Activated T-cell treated with anti-CD3 and anti-CD28 coated beads, Interleukin-2, amount 50 U/mL, for 24 hours (primary cell): ENCODE measurements at regions not wholly inside any gene's neighbourhood (a gene's known extent, or its start where the extent isn't known, plus 50 kb on each side); places are given as distances from the start of the nearest gene placed in this dataset.

Experiments used
- DNase-seq: peaks from one replicate; pipeline ENCODE4 v3.0.0-alpha.2; 2020
- H3K27ac Mint-ChIP-seq: 2 replicates; pipeline ENCODE4 v1.8.0; 2020; ENCODE audit warnings: mild to moderate bottlenecking, mixed read lengths
- H3K27me3 Mint-ChIP-seq: 2 replicates; pipeline ENCODE4 v1.8.0; 2020; ENCODE audit warnings: mixed read lengths
- H3K36me3 Mint-ChIP-seq: 2 replicates; pipeline ENCODE4 v1.8.0; 2020; ENCODE audit warnings: low read depth, mixed read lengths
- H3K4me1 Mint-ChIP-seq: 2 replicates; pipeline ENCODE4 v1.8.0; 2020; ENCODE audit warnings: low read depth, mixed read lengths
- H3K4me3 Mint-ChIP-seq: 2 replicates; pipeline ENCODE4 v1.8.0; 2020; ENCODE audit warnings: mild to moderate bottlenecking, moderate library complexity, mixed read lengths
- H3K9me3 Mint-ChIP-seq: 2 replicates; pipeline ENCODE4 v1.8.0; 2020; ENCODE audit warnings: mixed read lengths

GRCh38 chr6:14258117-14258516 is 140.5 kb downstream of the CD83 start:
- Mint-ChIP-seq H3K27ac (no peak overlapping the region), H3K36me3 (no peaks in the 10 kb centered on the region), H3K9me3 (peaks cover 2% of the 10 kb centered on the region), H3K4me3 (no peak overlapping the region), H3K4me1 (peaks cover 7% of the 10 kb centered on the region), H3K27me3 (no peaks in the 10 kb centered on the region)
- no peak for DNase-seq

- peaks cover 5% of the 10 kb centered on the region for H3K9me3 Mint-ChIP-seq
- H3K27me3 Mint-ChIP-seq, result no peaks in the 10 kb centered on the region
- DNase-seq, result no peak
- no peak overlapping the region for H3K4me3 Mint-ChIP-seq
- no peak overlapping the region for H3K27ac Mint-ChIP-seq
- peaks cover 7% of the 10 kb centered on the region for H3K4me1 Mint-ChIP-seq
- no peaks in the 10 kb centered on the region for H3K36me3 Mint-ChIP-seq
Observed at GRCh38 chr6:14258695-14259593, 141.4 kb downstream of the CD83 start.

DNA sequence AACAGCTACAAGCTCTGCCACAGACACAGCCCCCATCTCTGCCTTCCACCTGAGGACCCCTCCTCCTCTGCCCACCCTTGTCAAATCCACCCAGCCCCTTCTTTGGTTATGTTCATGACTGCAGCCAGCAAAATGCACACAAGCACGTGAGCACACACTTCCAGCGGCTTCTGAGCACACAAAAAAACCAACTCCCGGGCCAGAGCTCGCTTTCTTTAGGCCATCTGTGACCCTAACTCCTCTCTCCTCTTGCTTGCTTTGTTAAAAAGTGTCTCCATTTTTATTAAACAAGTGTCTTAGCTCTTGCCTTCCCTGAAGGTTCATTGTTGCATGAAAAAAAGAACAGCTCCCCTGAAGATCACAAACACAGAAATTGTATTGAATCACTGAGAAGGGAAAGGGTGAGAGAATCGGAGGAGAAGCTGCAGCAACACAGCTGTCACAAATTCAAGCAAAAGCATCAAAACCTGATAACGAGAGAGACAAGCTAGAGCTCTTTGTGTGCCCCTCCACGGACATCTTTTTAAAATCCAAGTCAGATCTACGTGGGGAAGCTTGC is 142.1 kb downstream of the CD83 start:
- no peak overlapping the region for H3K27ac Mint-ChIP-seq

DNA sequence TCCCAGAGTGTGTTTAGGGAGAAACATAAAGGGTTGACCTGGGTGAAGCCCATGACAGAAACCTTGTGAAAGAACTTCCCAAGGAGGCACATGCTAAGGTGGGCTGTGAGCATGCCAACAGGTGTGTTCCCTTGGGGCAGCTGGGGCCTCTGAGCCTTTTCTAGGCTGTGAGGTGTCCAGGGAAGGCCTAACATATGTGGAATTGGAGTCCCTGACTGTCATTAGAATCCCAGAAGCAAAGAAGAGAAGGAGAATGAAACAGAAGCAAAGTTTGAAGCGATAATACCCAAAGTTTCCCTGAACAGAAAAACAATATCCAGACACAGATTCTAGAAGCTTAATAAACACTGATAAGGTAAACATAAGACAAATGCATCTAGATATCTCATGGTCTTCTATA is 143.3 kb downstream of the CD83 start:
- H3K36me3 Mint-ChIP-seq, result no peaks in the 10 kb centered on the region

More for the DNA sequence above, 142.1 kb downstream of the CD83 start:
- no peak for DNase-seq
- no peak overlapping the region for H3K4me3 Mint-ChIP-seq
- H3K36me3 Mint-ChIP-seq, result no peaks in the 10 kb centered on the region
- peaks cover 1% of the 10 kb centered on the region for H3K4me1 Mint-ChIP-seq
- H3K27me3 Mint-ChIP-seq, result no peaks in the 10 kb centered on the region
- H3K9me3 Mint-ChIP-seq, result peaks cover 12% of the 10 kb centered on the region

DNA sequence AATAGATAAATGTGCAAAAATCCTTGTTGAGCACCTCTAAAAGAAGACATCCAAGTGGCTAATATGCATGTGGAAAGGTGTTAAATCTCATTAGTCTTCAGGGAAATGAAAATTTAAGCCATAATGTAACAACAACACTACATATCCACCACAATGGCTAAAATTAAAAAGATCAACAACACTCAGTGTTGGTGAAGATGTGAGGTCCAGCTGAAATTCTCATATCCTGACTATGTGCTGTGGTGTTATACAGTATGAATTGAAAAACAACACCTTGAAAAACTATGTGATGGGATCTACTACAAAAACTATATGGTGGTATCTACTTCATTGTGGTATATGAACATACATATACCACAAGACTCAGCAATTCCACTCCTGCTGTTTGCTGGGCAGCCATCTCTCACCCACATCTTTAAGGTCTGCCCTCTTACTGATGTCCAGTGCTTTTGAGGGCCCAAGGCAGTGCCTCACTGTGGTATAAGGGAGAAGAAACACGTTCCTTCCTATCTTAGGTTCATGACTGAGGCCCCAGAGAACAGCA is 146.4 kb downstream of the CD83 start:
- DNase-seq, result no peak
- Mint-ChIP-seq H3K9me3 (peaks cover 12% of the 10 kb centered on the region), H3K4me1 (peaks cover 9% of the 10 kb centered on the region), H3K4me3 (no peak overlapping the region), H3K36me3 (no peaks in the 10 kb centered on the region), H3K27me3 (no peaks in the 10 kb centered on the region), H3K27ac (no peak overlapping the region)

More for the DNA sequence above, 143.3 kb downstream of the CD83 start:
- Mint-ChIP-seq H3K27me3 (no peaks in the 10 kb centered on the region), H3K27ac (no peak overlapping the region), H3K4me3 (no peak overlapping the region), H3K4me1 (peaks cover 7% of the 10 kb centered on the region), H3K9me3 (peaks cover 12% of the 10 kb centered on the region)
- no peak for DNase-seq

DNA sequence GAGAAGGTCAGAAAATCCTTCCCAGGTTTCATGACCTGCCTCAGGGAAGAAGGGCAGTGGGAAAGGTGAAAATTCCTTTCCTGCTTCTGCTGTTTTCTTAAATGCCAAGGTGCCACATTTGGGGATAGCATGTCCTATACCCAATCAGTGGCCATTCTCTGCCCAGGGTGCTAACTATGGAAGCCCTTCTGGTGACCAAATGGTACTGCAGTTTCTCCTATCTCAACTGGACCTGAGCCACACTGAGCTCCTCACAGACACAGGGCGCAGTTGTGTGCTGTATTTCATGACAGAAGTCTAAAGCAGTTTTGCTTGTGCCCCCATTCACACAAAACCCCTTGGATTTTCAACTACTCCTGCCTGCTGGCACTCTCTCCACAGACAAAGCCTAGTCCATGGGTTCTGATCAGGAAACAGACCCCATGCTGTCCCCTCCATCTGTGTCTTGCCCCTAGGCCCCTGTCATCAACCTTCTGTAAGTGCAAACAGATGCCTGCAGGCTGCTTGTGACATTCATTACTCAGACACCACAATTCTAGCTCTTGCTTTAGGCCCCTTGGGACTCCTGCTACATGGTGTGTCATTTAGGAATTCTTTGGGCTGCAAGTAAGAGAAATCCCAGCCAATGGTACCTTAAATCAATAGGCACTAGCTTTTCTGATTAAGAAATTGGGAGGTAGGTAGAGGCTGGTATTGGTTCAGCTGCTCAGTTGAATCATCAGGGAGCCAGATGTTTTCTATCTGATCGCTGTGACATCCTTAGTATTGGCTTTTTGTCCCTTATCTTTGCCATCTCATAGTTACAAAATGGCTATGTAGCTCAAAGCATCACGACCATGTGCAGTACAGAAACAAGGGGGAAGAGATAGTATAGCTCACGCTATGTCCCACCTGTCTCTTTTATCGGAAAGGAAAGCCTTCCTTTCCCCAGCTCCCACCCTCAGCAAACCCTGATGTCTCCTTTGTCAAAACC is 147.8 kb downstream of the CD83 start:
- H3K4me3 Mint-ChIP-seq, result no peak overlapping the region
- H3K27me3 Mint-ChIP-seq, result no peaks in the 10 kb centered on the region
- peaks cover 13% of the 10 kb centered on the region for H3K4me1 Mint-ChIP-seq
- H3K27ac Mint-ChIP-seq, result no peak overlapping the region
- H3K9me3 Mint-ChIP-seq, result peaks cover 12% of the 10 kb centered on the region
- DNase-seq, result no peak
- no peaks in the 10 kb centered on the region for H3K36me3 Mint-ChIP-seq

DNA sequence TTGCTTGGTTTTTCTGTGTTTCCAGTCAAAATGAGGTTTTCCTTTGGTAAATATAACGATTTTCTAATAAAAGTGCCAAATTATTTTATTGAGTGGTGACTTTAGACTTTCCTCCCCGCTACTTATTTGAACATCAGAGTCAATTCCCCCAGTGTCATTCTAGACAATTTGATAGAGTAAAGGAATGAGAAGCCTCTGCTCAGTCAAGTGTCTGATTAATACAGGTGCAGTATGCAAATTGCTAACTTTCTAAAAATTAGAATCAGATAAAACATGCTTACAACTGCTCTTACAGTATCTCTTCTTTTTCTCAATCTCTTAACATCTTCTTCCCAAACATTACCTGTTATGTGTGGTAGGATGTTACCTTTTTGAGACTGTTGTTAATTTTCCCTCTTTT is 148.7 kb downstream of the CD83 start:
- H3K27ac Mint-ChIP-seq, result no peak overlapping the region
- H3K27me3 Mint-ChIP-seq, result no peaks in the 10 kb centered on the region
- no peak for DNase-seq
- no peaks in the 10 kb centered on the region for H3K36me3 Mint-ChIP-seq
- peaks cover 22% of the 10 kb centered on the region for H3K4me1 Mint-ChIP-seq
- H3K9me3 Mint-ChIP-seq, result peaks cover 9% of the 10 kb centered on the region
- no peak overlapping the region for H3K4me3 Mint-ChIP-seq

- no peak overlapping the region for H3K4me3 Mint-ChIP-seq
- H3K27ac Mint-ChIP-seq, result no peak overlapping the region
- H3K4me1 Mint-ChIP-seq, result peaks cover 31% of the 10 kb centered on the region
- no peak for DNase-seq
- peaks cover 11% of the 10 kb centered on the region for H3K9me3 Mint-ChIP-seq
- no peaks in the 10 kb centered on the region for H3K36me3 Mint-ChIP-seq
- no peaks in the 10 kb centered on the region for H3K27me3 Mint-ChIP-seq
Observed at GRCh38 chr6:14267885-14268660, 150.5 kb downstream of the CD83 start.

- Mint-ChIP-seq H3K4me1 (peaks cover 36% of the 10 kb centered on the region), H3K4me3 (no peak overlapping the region)
- no peak for DNase-seq
Observed at GRCh38 chr6:14269436-14269835, 151.9 kb downstream of the CD83 start.

DNA sequence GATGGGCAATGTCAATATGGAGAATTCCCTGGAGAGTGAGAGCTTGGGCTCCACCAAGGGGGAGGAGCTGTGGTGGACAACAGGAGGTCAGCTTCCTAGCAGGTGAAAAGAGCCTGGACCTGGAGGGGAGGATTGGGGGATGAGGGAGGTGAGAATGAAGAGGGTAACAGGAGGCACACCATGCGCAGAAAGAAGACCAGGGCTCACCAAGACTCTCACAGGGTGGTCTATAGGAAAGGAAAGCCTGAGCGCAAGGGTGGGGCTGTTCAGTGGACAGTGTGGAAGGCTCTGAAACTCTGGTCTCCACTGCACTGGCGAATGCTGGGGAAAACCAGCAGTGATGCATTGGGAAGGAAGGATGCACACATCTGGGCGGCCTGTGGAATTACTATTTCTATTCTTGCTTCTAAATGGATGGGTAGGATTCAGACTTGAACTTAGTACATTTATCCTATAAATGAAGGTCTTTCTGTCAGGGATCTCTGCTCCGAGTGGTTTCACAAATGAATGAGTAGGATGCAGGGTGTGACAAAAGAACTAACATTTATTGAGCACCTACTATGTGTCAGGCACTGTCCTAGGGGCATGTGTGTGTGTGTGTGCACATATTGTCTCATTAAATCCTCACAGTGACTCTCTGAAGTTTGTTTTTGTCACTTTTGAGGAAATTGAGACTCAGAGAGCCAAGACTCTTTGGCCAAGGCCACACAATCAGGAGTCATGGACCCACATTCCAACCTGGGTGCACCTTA is 152.7 kb downstream of the CD83 start:
- no peak for DNase-seq
- Mint-ChIP-seq H3K9me3 (peaks cover 4% of the 10 kb centered on the region), H3K27me3 (no peaks in the 10 kb centered on the region), H3K4me1 (peaks cover 43% of the 10 kb centered on the region), H3K4me3 (no peak overlapping the region), H3K27ac (no peak overlapping the region), H3K36me3 (no peaks in the 10 kb centered on the region)

More at GRCh38 chr6:14269436-14269835, 151.9 kb downstream of the CD83 start:
- Mint-ChIP-seq H3K27me3 (no peaks in the 10 kb centered on the region), H3K36me3 (no peaks in the 10 kb centered on the region), H3K27ac (no peak overlapping the region), H3K9me3 (peaks cover 6% of the 10 kb centered on the region)

DNA sequence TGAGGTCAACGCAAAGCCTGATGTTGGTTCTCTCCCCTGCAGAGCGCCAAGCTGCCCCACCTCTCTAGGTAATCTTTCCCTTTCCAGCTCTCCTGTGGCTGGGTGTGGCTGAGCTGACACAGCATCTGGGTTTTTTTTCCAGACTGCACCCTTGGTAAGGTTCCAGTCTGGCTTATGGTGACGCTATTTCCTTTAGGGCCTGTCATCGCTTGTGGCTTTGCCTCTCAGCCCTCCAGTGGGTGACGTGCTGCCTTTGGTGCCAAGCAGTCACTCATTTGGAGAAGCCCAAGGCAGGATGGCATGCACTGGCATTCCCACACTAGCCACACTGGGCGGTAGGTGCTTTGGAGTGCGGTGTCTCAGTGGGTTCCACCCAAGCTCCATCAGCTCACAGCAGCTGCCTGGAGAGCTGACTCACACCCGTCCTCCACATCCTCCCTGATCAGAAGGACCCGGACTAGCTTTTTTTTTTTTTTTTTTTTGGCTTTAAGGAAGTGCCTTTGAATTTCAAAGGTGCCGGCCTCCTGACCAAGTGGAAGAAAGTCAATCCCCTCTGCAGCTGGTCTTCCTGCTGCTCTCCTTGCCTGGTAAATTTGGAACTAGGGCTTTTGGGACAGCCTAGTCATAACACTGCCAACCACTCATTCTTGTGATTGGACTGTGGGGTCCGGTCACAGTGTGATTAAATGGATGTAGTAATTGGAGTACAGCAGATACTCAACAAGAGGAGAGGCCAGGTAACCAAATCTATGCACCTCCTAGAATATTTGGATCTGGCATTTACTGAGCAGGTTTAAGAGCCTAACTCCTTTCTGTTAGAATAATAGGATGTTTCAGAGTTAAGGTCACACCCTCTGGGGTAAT is 153.6 kb downstream of the CD83 start:
- Mint-ChIP-seq H3K27me3 (no peaks in the 10 kb centered on the region), H3K27ac (peak overlapping the region; percentile 80), H3K4me1 (peaks cover 46% of the 10 kb centered on the region), H3K4me3 (no peak overlapping the region), H3K36me3 (no peaks in the 10 kb centered on the region), H3K9me3 (peaks cover 4% of the 10 kb centered on the region)
- peak; percentile 68 for DNase-seq
